T-helper 9 cell (primary cell): ENCODE measurements at regions not wholly inside any gene's neighbourhood (a gene's known extent, or its start where the extent isn't known, plus 50 kb on each side); places are given as distances from the start of the nearest gene placed in this dataset.

Experiments used
- DNase-seq: peaks from one replicate; pipeline ENCODE4 v3.0.0-alpha.2; 2020

GRCh38 chr4:188867796-188868195 is 728.6 kb downstream of the TRIML1 start:
- DNase-seq, result no peak

- DNase-seq, result no peak
Measured at GRCh38 chr4:188869581-188869980, 730.3 kb downstream of the TRIML1 start.

GRCh38 chr4:188872809-188873208 is 733.6 kb downstream of the TRIML1 start:
- no peak for DNase-seq

- no peak for DNase-seq
Measured at GRCh38 chr4:188876881-188877280, 737.6 kb downstream of the TRIML1 start.

- DNase-seq, result no peak
Measured at GRCh38 chr4:188879598-188879997, 740.4 kb downstream of the TRIML1 start.

- DNase-seq, result no peak
Measured at GRCh38 chr4:188887905-188888304, 748.7 kb downstream of the TRIML1 start.

GRCh38 chr4:188892837-188893236 is 753.6 kb downstream of the TRIML1 start:
- DNase-seq, result no peak

GRCh38 chr4:188903986-188904385 is 764.7 kb downstream of the TRIML1 start:
- DNase-seq, result no peak

GRCh38 chr4:188904617-188905016 is 765.4 kb downstream of the TRIML1 start:
- DNase-seq, result no peak

- no peak for DNase-seq
Measured at GRCh38 chr4:188905248-188905647, 766.0 kb downstream of the TRIML1 start.

- DNase-seq, result no peak
Measured at GRCh38 chr4:188911199-188911598, 772.0 kb downstream of the TRIML1 start.

- no peak for DNase-seq
Measured at GRCh38 chr4:188911707-188912106, 772.5 kb downstream of the TRIML1 start.

- DNase-seq, result no peak
Measured at GRCh38 chr4:188915175-188915574, 775.9 kb downstream of the TRIML1 start.

- DNase-seq, result no peak
Measured at GRCh38 chr4:188918787-188919186, 779.5 kb downstream of the TRIML1 start.

- DNase-seq, result peak; percentile 8
Measured at GRCh38 chr4:188930822-188931221, 791.6 kb downstream of the TRIML1 start.

- no peak for DNase-seq
Measured at GRCh38 chr4:188934320-188934962, 795.2 kb downstream of the TRIML1 start.

- DNase-seq, result no peak
Measured at GRCh38 chr4:188941524-188942119, 802.4 kb downstream of the TRIML1 start.

- DNase-seq, result no peak
Measured at GRCh38 chr4:188942606-188943005, 803.4 kb downstream of the TRIML1 start.

GRCh38 chr4:188949596-188949995 is 810.4 kb downstream of the TRIML1 start:
- DNase-seq, result no peak

- no peak for DNase-seq
Measured at GRCh38 chr4:188955066-188955465, 815.8 kb downstream of the TRIML1 start.

- DNase-seq, result no peak
Measured at GRCh38 chr4:188956566-188956965, 817.3 kb downstream of the TRIML1 start.

GRCh38 chr4:188958346-188958745 is 819.1 kb downstream of the TRIML1 start:
- no peak for DNase-seq

GRCh38 chr4:188959424-188959823 is 820.2 kb downstream of the TRIML1 start:
- no peak for DNase-seq

GRCh38 chr4:188960411-188961093 is 821.3 kb downstream of the TRIML1 start:
- no peak for DNase-seq
